SH-SY5Y (cell line): ENCODE measurements at regions not wholly inside any gene's neighbourhood (a gene's known extent, or its start where the extent isn't known, plus 50 kb on each side); places are given as distances from the start of the nearest gene placed in this dataset.

Experiments used
- GATA2 ChIP-seq: IDR thresholded peaks from 2 replicates; pipeline ENCODE4 v1.6.1; 2011; ENCODE audit warnings: mild to moderate bottlenecking, low read depth, low read length
- GATA3 ChIP-seq: IDR thresholded peaks from 2 replicates; pipeline ENCODE4 v1.6.1; 2011; ENCODE audit warnings: low read depth, mild to moderate bottlenecking, low read length, moderate library complexity

DNA sequence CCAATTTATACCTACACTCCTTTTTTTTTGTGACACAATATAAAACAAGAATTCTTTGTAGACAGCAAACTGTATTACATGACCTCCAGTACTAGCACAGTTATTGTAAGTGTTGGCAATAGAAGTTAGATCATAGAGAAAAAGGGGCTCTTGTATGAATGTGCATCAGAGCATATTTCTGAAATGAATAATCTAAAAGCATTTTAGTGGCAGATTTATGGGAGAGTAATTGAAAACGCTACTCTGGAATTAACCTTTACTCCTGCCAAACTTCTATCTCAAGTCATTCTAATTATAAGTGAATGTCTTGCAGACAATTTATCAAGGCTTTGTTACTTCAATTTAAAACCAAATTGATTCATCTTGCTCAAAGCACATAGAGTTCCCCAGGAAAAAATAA lies 968.1 kb downstream of the TAF11L14 start:
- TF ChIP-seq GATA2 (no peak), GATA3 (no peak)
